B cell (primary cell): ENCODE measurements at regions not wholly inside any gene's neighbourhood (a gene's known extent, or its start where the extent isn't known, plus 50 kb on each side); places are given as distances from the start of the nearest gene placed in this dataset.

Experiments used
- ATAC-seq: fragments of 200-7000 bp; cut with Tn5 transposase; one replicate; pipeline ENCODE4 v1.10.0; 2021; ENCODE audit warnings: low read depth, mild to moderate bottlenecking, moderate number of reproducible peaks, moderate library complexity
- CTCF ChIA-PET: fragments of 350-600 bp; sonication (Branson Sonifier 250); formaldehyde crosslinking; loops from one replicate; lab custom pipeline; 2021; ENCODE audit warnings: antibody characterized with exemption, inconsistent platforms; lab: Charles Lee
- POLR2A ChIA-PET: fragments of 350-600 bp; sonication (Branson Sonifier 250); formaldehyde crosslinking; loops from one replicate; lab custom pipeline; 2021; ENCODE audit warnings: antibody characterized with exemption; lab: Charles Lee
- DNase-seq: peaks from one replicate; pipeline ENCODE4 v3.0.0; 2013
- H2AFZ ChIP-seq: 2 replicates; pipeline ENCODE4 v1.6.1; 2012; ENCODE audit warnings: mild to moderate bottlenecking, low read depth, low read length; ENCODE audit not compliant: insufficient read depth, poor library complexity, severe bottlenecking
- H3K27ac ChIP-seq, 2 donors: 1 replicate in 1 of 2; 2 replicates in 1 of 2; pipeline ENCODE4 v1.5.1; 2012 to 2013; ENCODE audit warnings: low read length in 2 of 2, mild to moderate bottlenecking in 2 of 2, moderate library complexity in 1 of 2
- H3K27me3 ChIP-seq, 4 experiments: fragments of 200-600 bp in 1 of 4; sonication (generic) in 1 of 4; replicated peaks in 1 of 4; 1 replicate in 2 of 4; 2 replicates in 2 of 4; pipeline versions ENCODE4 v1.6.1 to v1.7.0; 2013 to 2016; ENCODE audit warnings: low read length in 3 of 4, mild to moderate bottlenecking in 2 of 4, mixed read lengths in 1 of 4, moderate library complexity in 1 of 4; ENCODE audit not compliant: insufficient read depth in 4 of 4, control insufficient read depth in 3 of 4; ENCODE audit errors: control extremely low read depth in 1 of 4
- H3K36me3 ChIP-seq, 2 experiments: replicated peaks in 1 of 2; 1 replicate in 1 of 2; 2 replicates in 1 of 2; pipeline versions ENCODE4 v1.6.1 to v1.7.1; 2013; ENCODE audit warnings: low read length in 1 of 2; ENCODE audit not compliant: insufficient read depth in 2 of 2, control insufficient read depth in 1 of 2; ENCODE audit errors: control extremely low read depth in 1 of 2, extremely low read depth in 1 of 2
- H3K4me1 ChIP-seq, 2 donors: fragments of 200-600 bp in 1 of 2; sonication (generic) in 1 of 2; 1 replicate in 1 of 2; 2 replicates in 1 of 2; pipeline versions ENCODE4 v1.5.1 to v1.6.1; 2013 to 2017; ENCODE audit warnings: low read length in 2 of 2; ENCODE audit not compliant: control insufficient read depth in 2 of 2, insufficient read depth in 2 of 2
- H3K4me2 ChIP-seq: replicated peaks from 2 replicates; pipeline ENCODE3; 2012; ENCODE audit warnings: mild to moderate bottlenecking, low read depth, low read length; ENCODE audit not compliant: poor library complexity, severe bottlenecking
- H3K4me3 ChIP-seq, 5 experiments: fragments of 200-600 bp in 1 of 5; sonication (generic) in 1 of 5; 1 replicate in 3 of 5; 2 replicates in 2 of 5; pipeline versions ENCODE4 v1.5.1 to v1.7.0; 2011 to 2016; ENCODE audit warnings: low read length in 4 of 5, mild to moderate bottlenecking in 4 of 5, low read depth in 2 of 5, control low read depth in 1 of 5, moderate library complexity in 1 of 5; ENCODE audit not compliant: insufficient read depth in 1 of 5; ENCODE audit errors: control extremely low read depth in 1 of 5, extremely low read depth in 1 of 5
- H3K79me2 ChIP-seq: fragments of 200-600 bp; sonication (generic); one replicate; pipeline ENCODE4 v1.6.0; 2016; ENCODE audit warnings: low read length; ENCODE audit not compliant: control insufficient read depth, insufficient read depth
- H3K9ac ChIP-seq: fragments of 200-600 bp; sonication (generic); 2 replicates; pipeline ENCODE4 v1.6.1; 2017; ENCODE audit warnings: mild to moderate bottlenecking, low read length, moderate library complexity
- H3K9me3 ChIP-seq, 3 donors: one replicate each; pipeline versions ENCODE4 v1.6.1 to v1.7.1; 2013; ENCODE audit warnings: low read length in 2 of 3; ENCODE audit not compliant: control insufficient read depth in 2 of 3, insufficient read depth in 1 of 3; ENCODE audit errors: control extremely low read depth in 1 of 3
- H4K20me1 ChIP-seq: 2 replicates; pipeline ENCODE4 v1.6.0; 2012; ENCODE audit warnings: mild to moderate bottlenecking, low read length; ENCODE audit not compliant: insufficient read depth, control insufficient read depth, poor library complexity, severe bottlenecking
- H3K27ac Mint-ChIP-seq: one replicate; pipeline ENCODE4 v1.8.0; 2021; ENCODE audit warnings: mixed read lengths
- H3K27me3 Mint-ChIP-seq: one replicate; pipeline ENCODE4 v1.8.0; 2021; ENCODE audit warnings: mixed read lengths
- H3K4me1 Mint-ChIP-seq: one replicate; pipeline ENCODE4 v1.8.0; 2021; ENCODE audit warnings: mixed read lengths
- H3K4me3 Mint-ChIP-seq: one replicate; pipeline ENCODE4 v1.8.0; 2021; ENCODE audit warnings: mixed read lengths
- H3K9me3 Mint-ChIP-seq: one replicate; pipeline ENCODE4 v1.8.0; 2022; ENCODE audit warnings: mixed read lengths; ENCODE audit not compliant: insufficient read depth
- EZH2 ChIP-seq: IDR thresholded peaks from 2 replicates; pipeline ENCODE4 v1.6.1; 2012; ENCODE audit warnings: borderline replicate concordance, low read depth, mild to moderate bottlenecking, moderate library complexity, low read length; ENCODE audit not compliant: insufficient read depth, poor library complexity, severe bottlenecking
- WGBS: methylation state at CpG from one replicate; pipeline ENCODE4 v1.1.5; 2013; ENCODE audit warnings: missing lambda C conversion rate; ENCODE audit not compliant: insufficient coverage; 5-methylcytosine and 5-hydroxymethylcytosine counted together
- intact Hi-C: fragments of 100-400 bp; cut with micrococcal nuclease; formaldehyde crosslinking; loops from one replicate; pipeline ENCODE4 v1.10.0; 2022
- TF ChIP-seq, protein P1 (sequence below): fragments of 200-600 bp; IDR thresholded peaks from one replicate; pipeline ENCODE4 v1.8.0; 2022; ENCODE audit warnings: antibody characterized with exemption, mild to moderate bottlenecking

DNA sequence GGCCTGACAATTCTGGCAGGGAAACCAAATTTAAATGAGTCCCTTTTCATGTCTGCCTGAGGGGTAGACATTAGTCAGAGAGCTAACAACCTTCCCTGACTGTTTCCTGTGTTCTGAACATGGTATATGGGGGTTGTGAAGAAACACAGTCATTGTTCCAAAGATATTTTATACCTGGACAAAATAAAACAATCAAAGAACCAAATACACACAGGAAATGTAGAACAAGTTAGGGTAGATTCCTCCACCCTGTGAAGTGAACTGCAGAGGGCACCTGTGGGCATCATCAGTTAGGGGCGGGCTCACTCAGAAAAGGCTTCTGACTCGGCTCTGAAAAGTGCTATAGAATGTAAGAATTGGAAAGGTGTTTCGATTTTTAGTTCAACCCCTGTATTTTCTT lies 231.9 kb upstream of the CADM1 start:
- Mint-ChIP-seq H3K4me3 (no peak overlapping the region), H3K4me1 (no peaks in the 10 kb centered on the region), H3K27me3 (peaks cover under 1% of the 10 kb centered on the region), H3K9me3 (no peaks in the 10 kb centered on the region), H3K27ac (no peak overlapping the region)
- H2AFZ ChIP-seq = no peak overlapping the region
- H3K9ac ChIP-seq = no peak overlapping the region
- H3K27me3 ChIP-seq = no peaks in the 10 kb centered on the region
- H3K9me3 ChIP-seq = peaks cover 0 to 2% (median 0%) of the 10 kb centered on the region in 3 donors
- TF ChIP-seq EZH2 = no peak
- TF ChIP-seq, protein P1, sequence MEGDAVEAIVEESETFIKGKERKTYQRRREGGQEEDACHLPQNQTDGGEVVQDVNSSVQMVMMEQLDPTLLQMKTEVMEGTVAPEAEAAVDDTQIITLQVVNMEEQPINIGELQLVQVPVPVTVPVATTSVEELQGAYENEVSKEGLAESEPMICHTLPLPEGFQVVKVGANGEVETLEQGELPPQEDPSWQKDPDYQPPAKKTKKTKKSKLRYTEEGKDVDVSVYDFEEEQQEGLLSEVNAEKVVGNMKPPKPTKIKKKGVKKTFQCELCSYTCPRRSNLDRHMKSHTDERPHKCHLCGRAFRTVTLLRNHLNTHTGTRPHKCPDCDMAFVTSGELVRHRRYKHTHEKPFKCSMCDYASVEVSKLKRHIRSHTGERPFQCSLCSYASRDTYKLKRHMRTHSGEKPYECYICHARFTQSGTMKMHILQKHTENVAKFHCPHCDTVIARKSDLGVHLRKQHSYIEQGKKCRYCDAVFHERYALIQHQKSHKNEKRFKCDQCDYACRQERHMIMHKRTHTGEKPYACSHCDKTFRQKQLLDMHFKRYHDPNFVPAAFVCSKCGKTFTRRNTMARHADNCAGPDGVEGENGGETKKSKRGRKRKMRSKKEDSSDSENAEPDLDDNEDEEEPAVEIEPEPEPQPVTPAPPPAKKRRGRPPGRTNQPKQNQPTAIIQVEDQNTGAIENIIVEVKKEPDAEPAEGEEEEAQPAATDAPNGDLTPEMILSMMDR = no peak
- no peak overlapping the region for H3K4me3 ChIP-seq
- no peak overlapping the region for H3K27ac ChIP-seq
- H4K20me1 ChIP-seq = no peaks in the 10 kb centered on the region
- H3K4me1 ChIP-seq = no peaks in the 10 kb centered on the region
- CTCF ChIA-PET = no interaction called here
- H3K36me3 ChIP-seq = no peaks in the 10 kb centered on the region
- ATAC-seq (no peak), DNase-seq (no peak)
- H3K79me2 ChIP-seq = no peaks in the 10 kb centered on the region
- POLR2A ChIA-PET = no interaction called here
- intact Hi-C loops = no loop called here
- 100% methylated on average over 1 of the region's 3 CpGs for WGBS
- no peak overlapping the region for H3K4me2 ChIP-seq

DNA sequence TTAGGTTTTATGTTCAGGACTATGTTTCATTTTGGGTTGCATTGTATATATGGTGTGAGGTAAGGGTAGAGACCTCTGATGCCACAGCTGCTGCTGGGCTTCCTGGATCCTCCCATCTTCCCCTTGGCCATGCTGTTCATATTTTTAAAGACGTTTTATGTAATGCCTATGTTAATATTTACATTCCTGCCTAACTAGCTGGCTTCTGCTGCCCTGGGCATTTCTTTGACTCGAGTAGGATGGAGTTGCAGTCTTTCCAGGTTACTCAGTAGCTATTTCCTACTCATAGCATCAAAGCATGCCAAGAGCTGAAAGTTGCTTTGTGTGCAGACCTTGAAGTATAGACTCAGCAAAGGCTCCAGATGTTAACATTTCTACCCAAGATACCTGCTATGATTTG lies 220.5 kb upstream of the CADM1 start:
- intact Hi-C loops = no loop called here
- no peak overlapping the region for H3K4me2 ChIP-seq
- H3K9ac ChIP-seq = no peak overlapping the region
- no peak for ATAC-seq
- peaks cover 0 to 6% (median 0%) of the 10 kb centered on the region in 3 donors for H3K9me3 ChIP-seq
- no peaks in the 10 kb centered on the region for H3K4me1 Mint-ChIP-seq
- no peak overlapping the region for H3K4me3 Mint-ChIP-seq
- H3K27ac Mint-ChIP-seq = no peak overlapping the region
- TF ChIP-seq, protein P1 = no peak
- no peak for TF ChIP-seq EZH2
- ChIA-PET CTCF (no interaction called here), POLR2A (no interaction called here)
- H3K4me3 ChIP-seq = no peak overlapping the region
- no peak overlapping the region for H2AFZ ChIP-seq
- no peaks in the 10 kb centered on the region for H4K20me1 ChIP-seq
- H3K79me2 ChIP-seq = no peaks in the 10 kb centered on the region
- H3K27me3 ChIP-seq = no peaks in the 10 kb centered on the region
- no peaks in the 10 kb centered on the region for H3K36me3 ChIP-seq
- no CpG with 5 or more reads among the region's 2 CpGs for WGBS
- no peak overlapping the region for H3K27ac ChIP-seq
- H3K9me3 Mint-ChIP-seq = no peaks in the 10 kb centered on the region
- H3K4me1 ChIP-seq = no peaks in the 10 kb centered on the region
- peaks cover 7% of the 10 kb centered on the region for H3K27me3 Mint-ChIP-seq
- DNase-seq = no peak
